ENCODE measurements at regions not wholly inside any gene's neighbourhood (a gene's known extent, or its start where the extent isn't known, plus 50 kb on each side); places are given as distances from the start of the nearest gene placed in this dataset.

DNA sequence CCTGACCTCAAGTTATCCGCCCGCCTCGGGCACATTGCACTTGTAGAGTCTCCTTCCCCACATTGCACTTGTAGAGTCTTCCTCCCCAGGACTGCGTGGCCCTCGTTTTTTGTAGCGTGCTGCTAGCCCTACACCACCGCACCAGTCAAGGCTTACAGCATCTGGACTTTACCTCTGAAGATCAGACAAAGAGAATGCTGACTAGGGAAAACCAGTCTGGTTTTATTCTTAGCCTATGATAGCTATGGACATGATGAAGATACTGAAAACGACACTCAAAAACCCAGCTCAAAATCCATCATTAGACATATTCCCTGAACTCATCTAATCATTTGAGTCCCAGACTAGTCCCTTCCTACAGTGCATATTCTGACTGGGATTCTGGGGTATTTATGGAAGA, 71.9 kb upstream of the AKR1E2 start:
- TF ChIP-seq, protein P1, sequence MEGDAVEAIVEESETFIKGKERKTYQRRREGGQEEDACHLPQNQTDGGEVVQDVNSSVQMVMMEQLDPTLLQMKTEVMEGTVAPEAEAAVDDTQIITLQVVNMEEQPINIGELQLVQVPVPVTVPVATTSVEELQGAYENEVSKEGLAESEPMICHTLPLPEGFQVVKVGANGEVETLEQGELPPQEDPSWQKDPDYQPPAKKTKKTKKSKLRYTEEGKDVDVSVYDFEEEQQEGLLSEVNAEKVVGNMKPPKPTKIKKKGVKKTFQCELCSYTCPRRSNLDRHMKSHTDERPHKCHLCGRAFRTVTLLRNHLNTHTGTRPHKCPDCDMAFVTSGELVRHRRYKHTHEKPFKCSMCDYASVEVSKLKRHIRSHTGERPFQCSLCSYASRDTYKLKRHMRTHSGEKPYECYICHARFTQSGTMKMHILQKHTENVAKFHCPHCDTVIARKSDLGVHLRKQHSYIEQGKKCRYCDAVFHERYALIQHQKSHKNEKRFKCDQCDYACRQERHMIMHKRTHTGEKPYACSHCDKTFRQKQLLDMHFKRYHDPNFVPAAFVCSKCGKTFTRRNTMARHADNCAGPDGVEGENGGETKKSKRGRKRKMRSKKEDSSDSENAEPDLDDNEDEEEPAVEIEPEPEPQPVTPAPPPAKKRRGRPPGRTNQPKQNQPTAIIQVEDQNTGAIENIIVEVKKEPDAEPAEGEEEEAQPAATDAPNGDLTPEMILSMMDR (IDR thresholded peaks at IDR 0.05; ENCODE audit: insufficient read depth, low read length, poor library complexity, severe bottlenecking), result no peak
- no peak for TF ChIP-seq EZH2phosphoT487 (conservative IDR thresholded peaks at IDR 0.05; ENCODE audit: low read length)
